Breast epithelium (tissue), 3 donors: ENCODE measurements at regions not wholly inside any gene's neighbourhood (a gene's known extent, or its start where the extent isn't known, plus 50 kb on each side); places are given as distances from the start of the nearest gene placed in this dataset.

ENCODE experiments used
- POLR2A ChIP-seq: fragments of 450-650 bp; IDR thresholded peaks from one replicate; pipeline ENCODE4 v1.6.1; 2016; ENCODE audit warnings: antibody characterized with exemption, mild to moderate bottlenecking, moderate library complexity
- POLR2AphosphoS5 ChIP-seq, 3 donors: sonication (generic); formaldehyde crosslinking; IDR thresholded peaks; one replicate each; pipeline ENCODE4 v1.6.1; 2017; ENCODE audit warnings: antibody characterized with exemption in 3 of 3
- TF ChIP-seq, protein P1 (sequence below), 3 donors: fragments of 450-650 bp; IDR thresholded peaks; one replicate each; pipeline ENCODE4 v1.5.1; 2016 to 2017; ENCODE audit warnings: antibody characterized with exemption in 3 of 3, mild to moderate bottlenecking in 3 of 3, moderate library complexity in 3 of 3

DNA sequence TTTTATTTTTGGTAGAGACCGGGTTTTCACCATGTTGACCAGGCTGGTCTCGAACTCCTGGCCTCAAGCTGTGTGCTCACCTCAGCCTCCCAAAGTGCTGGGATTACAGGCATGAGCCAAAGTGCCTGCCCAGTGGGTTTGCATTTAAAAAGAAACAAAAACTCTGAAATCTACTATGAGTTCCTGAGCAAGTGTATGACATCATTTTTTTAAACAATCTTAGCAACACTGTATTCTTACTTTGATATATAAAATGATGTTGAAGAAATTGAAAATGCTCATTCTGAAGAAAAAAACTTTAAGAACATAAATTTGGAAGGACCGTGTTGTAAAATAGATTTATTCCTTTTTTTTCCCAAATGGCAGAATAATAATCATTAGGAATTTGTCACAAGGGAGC lies 1199.7 kb downstream of the DIAPH3 start:
- TF ChIP-seq, protein P1, sequence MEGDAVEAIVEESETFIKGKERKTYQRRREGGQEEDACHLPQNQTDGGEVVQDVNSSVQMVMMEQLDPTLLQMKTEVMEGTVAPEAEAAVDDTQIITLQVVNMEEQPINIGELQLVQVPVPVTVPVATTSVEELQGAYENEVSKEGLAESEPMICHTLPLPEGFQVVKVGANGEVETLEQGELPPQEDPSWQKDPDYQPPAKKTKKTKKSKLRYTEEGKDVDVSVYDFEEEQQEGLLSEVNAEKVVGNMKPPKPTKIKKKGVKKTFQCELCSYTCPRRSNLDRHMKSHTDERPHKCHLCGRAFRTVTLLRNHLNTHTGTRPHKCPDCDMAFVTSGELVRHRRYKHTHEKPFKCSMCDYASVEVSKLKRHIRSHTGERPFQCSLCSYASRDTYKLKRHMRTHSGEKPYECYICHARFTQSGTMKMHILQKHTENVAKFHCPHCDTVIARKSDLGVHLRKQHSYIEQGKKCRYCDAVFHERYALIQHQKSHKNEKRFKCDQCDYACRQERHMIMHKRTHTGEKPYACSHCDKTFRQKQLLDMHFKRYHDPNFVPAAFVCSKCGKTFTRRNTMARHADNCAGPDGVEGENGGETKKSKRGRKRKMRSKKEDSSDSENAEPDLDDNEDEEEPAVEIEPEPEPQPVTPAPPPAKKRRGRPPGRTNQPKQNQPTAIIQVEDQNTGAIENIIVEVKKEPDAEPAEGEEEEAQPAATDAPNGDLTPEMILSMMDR (IDR thresholded peaks at IDR 0.05), result no peak
- TF ChIP-seq POLR2AphosphoS5 (IDR thresholded peaks at IDR 0.05), result no peak
- TF ChIP-seq POLR2A, result no peak
